ENCODE measurements at regions not wholly inside any gene's neighbourhood (a gene's known extent, or its start where the extent isn't known, plus 50 kb on each side); places are given as distances from the start of the nearest gene placed in this dataset.

DNA sequence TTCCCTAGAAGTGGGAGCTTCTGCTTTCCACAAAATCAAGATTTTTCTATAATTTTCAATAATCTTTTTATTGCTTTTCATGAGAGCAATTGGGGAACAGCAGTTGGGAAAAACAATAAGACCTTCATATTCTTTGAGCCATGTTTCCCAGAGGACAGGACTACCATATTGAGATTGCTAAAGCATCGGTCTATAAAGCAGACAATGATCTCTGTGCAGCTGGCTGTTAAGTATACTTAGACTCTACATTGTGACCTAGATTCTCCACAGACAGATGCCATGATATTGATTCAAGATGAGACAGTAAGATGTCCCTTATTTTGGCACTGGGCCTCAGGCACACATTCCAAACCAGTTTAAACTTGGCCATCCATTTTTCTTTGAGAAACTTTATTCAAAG, 1178.7 kb downstream of the SUCLG1 start:
- TF ChIP-seq, protein P1, sequence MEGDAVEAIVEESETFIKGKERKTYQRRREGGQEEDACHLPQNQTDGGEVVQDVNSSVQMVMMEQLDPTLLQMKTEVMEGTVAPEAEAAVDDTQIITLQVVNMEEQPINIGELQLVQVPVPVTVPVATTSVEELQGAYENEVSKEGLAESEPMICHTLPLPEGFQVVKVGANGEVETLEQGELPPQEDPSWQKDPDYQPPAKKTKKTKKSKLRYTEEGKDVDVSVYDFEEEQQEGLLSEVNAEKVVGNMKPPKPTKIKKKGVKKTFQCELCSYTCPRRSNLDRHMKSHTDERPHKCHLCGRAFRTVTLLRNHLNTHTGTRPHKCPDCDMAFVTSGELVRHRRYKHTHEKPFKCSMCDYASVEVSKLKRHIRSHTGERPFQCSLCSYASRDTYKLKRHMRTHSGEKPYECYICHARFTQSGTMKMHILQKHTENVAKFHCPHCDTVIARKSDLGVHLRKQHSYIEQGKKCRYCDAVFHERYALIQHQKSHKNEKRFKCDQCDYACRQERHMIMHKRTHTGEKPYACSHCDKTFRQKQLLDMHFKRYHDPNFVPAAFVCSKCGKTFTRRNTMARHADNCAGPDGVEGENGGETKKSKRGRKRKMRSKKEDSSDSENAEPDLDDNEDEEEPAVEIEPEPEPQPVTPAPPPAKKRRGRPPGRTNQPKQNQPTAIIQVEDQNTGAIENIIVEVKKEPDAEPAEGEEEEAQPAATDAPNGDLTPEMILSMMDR (conservative IDR thresholded peaks at IDR 0.05; ENCODE audit: low read depth, low read length): no peak
- TF ChIP-seq EZH2 (IDR thresholded peaks at IDR 0.05; ENCODE audit: low read length, unreplicated experiment): no peak
- no peak for TF ChIP-seq EZH2phosphoT487 (IDR thresholded peaks at IDR 0.05; ENCODE audit: borderline replicate concordance, low read length)
